ENCODE measurements at regions not wholly inside any gene's neighbourhood (a gene's known extent, or its start where the extent isn't known, plus 50 kb on each side); places are given as distances from the start of the nearest gene placed in this dataset.

- FAIRE-seq (no peak), DNase-seq (ENCODE audit: insufficient read length, low spot score) (no peak)
Measured at GRCh38 chr7:106386958-106387357, 102.2 kb upstream of the NAMPT start.

GRCh38 chr7:106384373-106384772 is 99.6 kb upstream of the NAMPT start:
- no peak for DNase-seq (ENCODE audit: insufficient read length, low spot score)
- no peak for TF ChIP-seq CTCF (IDR thresholded peaks at IDR 0.05; ENCODE audit: insufficient read depth, missing control alignments)
- no peak for FAIRE-seq

More at GRCh38 chr7:106386958-106387357, 102.2 kb upstream of the NAMPT start:
- no peak for TF ChIP-seq CTCF (IDR thresholded peaks at IDR 0.05; ENCODE audit: insufficient read depth, missing control alignments)

GRCh38 chr7:106382929-106383328 is 98.1 kb upstream of the NAMPT start:
- FAIRE-seq (no peak), DNase-seq (ENCODE audit: insufficient read length, low spot score) (no peak)
- no peak for TF ChIP-seq CTCF (IDR thresholded peaks at IDR 0.05; ENCODE audit: insufficient read depth, missing control alignments)

GRCh38 chr7:106382129-106382528 is 97.3 kb upstream of the NAMPT start:
- DNase-seq (ENCODE audit: insufficient read length, low spot score) (no peak), FAIRE-seq (no peak)

DNA sequence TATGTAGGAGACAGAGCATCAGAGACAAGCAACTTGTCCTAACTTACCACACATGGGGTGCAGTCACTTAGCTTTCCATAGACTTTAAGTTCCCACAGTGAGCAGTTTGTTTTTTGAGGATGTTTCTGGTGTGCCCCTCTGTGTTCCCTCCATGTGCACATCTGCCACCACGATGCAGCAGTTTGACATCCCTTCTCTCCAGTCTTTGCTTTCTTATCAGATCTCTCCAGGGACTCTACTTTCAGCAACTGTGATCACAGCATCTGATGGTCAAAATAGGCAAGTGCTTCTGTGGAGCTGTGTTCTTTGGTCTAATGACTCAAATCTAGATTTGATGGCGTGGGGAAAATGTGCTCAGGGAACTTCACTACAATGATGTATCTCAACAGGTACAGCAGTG is 96.5 kb upstream of the NAMPT start:
- FAIRE-seq (no peak), DNase-seq (ENCODE audit: insufficient read length, low spot score) (no peak)
- no peak for TF ChIP-seq CTCF (IDR thresholded peaks at IDR 0.05; ENCODE audit: insufficient read depth, missing control alignments)

More at GRCh38 chr7:106382129-106382528, 97.3 kb upstream of the NAMPT start:
- TF ChIP-seq CTCF (IDR thresholded peaks at IDR 0.05; ENCODE audit: insufficient read depth, missing control alignments) = no peak

DNA sequence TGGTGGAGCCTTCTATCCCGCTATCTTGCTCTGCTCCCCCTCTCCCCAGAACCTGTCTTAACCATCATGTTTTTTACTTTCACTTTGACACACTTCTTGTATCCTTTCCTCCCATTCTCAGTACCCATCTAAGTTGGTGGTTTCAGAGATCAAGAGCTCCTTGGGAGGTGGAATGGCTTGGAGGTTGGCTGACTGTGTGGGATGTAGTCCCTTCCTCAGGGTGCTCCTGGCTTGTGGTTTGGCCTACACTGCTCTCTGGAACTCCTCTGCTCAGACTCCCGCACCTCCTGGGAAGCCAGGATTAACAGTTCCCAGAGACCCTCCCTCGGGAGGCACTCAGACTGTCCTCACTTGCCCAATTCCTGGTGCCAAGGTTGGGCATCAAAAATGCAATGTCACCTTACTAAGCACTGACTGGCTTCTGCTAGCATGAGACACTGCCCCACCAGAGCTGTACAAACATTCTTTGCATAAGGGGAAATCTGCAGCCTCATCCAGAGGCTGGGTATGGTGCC is 93.1 kb upstream of the NAMPT start:
- no peak for FAIRE-seq
- no peak for TF ChIP-seq CTCF (IDR thresholded peaks at IDR 0.05; ENCODE audit: insufficient read depth, missing control alignments)
- DNase-seq (ENCODE audit: insufficient read length, low spot score) = no peak

GRCh38 chr7:106376026-106376799 is 91.4 kb upstream of the NAMPT start:
- no peak for FAIRE-seq
- TF ChIP-seq CTCF (IDR thresholded peaks at IDR 0.05; ENCODE audit: insufficient read depth, missing control alignments) = no peak
- no peak for DNase-seq (ENCODE audit: insufficient read length, low spot score)
